ENCODE measurements at regions not wholly inside any gene's neighbourhood (a gene's known extent, or its start where the extent isn't known, plus 50 kb on each side); places are given as distances from the start of the nearest gene placed in this dataset.

GRCh38 chr14:30369502-30370180 lies 189.3 kb upstream of the G2E3 start:
- ATAC-seq, result no peak
- CTCF ChIA-PET, result no interaction called here
- intact Hi-C loops (cut with micrococcal nuclease), result no loop called here
- no peaks in the 10 kb centered on the region for H3K9me3 Mint-ChIP-seq
- no peaks in the 10 kb centered on the region for H3K36me3 Mint-ChIP-seq (ENCODE audit: low read depth)
- TF ChIP-seq CTCF (IDR thresholded peaks at IDR 0.05), result no peak
- POLR2A ChIA-PET, result no interaction called here
- no peaks in the 10 kb centered on the region for H3K4me1 Mint-ChIP-seq (ENCODE audit: low read depth)
- H3K27me3 Mint-ChIP-seq, result peaks cover 4% of the 10 kb centered on the region
- H3K4me3 Mint-ChIP-seq, result no peak overlapping the region
- DNase-seq, result no peak
- no peak overlapping the region for H3K27ac Mint-ChIP-seq

GRCh38 chr14:30373053-30373452 lies 185.9 kb upstream of the G2E3 start:
- intact Hi-C loops (cut with micrococcal nuclease), result no loop called here
- Mint-ChIP-seq H3K27me3 (peaks cover 10% of the 10 kb centered on the region), H3K4me3 (no peak overlapping the region), H3K9me3 (no peaks in the 10 kb centered on the region), H3K27ac (no peak overlapping the region), H3K4me1 (ENCODE audit: low read depth) (no peaks in the 10 kb centered on the region), H3K36me3 (ENCODE audit: low read depth) (no peaks in the 10 kb centered on the region)
- TF ChIP-seq CTCF (IDR thresholded peaks at IDR 0.05), result no peak
- POLR2A ChIA-PET, result no interaction called here
- CTCF ChIA-PET, result interaction anchor here (1.0 to 5.5 kb wide), 2 partner anchors 148 to 160 kb away, joined by 3 to 62 read pairs; no protein-coding TSS in a partner anchor
- ATAC-seq (no peak), DNase-seq (no peak)

GRCh38 chr14:30373526-30373925 lies 185.4 kb upstream of the G2E3 start:
- no peak overlapping the region for H3K27ac Mint-ChIP-seq
- intact Hi-C loops (cut with micrococcal nuclease), result no loop called here
- H3K9me3 Mint-ChIP-seq, result no peaks in the 10 kb centered on the region
- DNase-seq, result no peak
- CTCF ChIA-PET, result interaction anchor here (0.9 to 5.5 kb wide), 4 partner anchors 56 to 160 kb away, joined by 3 to 62 read pairs (median 10); no protein-coding TSS in a partner anchor
- no peaks in the 10 kb centered on the region for H3K4me1 Mint-ChIP-seq (ENCODE audit: low read depth)
- POLR2A ChIA-PET, result no interaction called here
- no peak for ATAC-seq
- H3K27me3 Mint-ChIP-seq, result peaks cover 12% of the 10 kb centered on the region
- H3K4me3 Mint-ChIP-seq, result no peak overlapping the region
- no peaks in the 10 kb centered on the region for H3K36me3 Mint-ChIP-seq (ENCODE audit: low read depth)
- TF ChIP-seq CTCF (IDR thresholded peaks at IDR 0.05), result no peak

GRCh38 chr14:30375296-30375892 lies 183.6 kb upstream of the G2E3 start:
- H3K36me3 Mint-ChIP-seq (ENCODE audit: low read depth), result no peaks in the 10 kb centered on the region
- H3K9me3 Mint-ChIP-seq, result no peaks in the 10 kb centered on the region
- H3K27ac Mint-ChIP-seq, result no peak overlapping the region
- peaks cover 18% of the 10 kb centered on the region for H3K27me3 Mint-ChIP-seq
- ChIA-PET CTCF (interaction anchor here (0.9 to 5.5 kb wide), 13 partner anchors 15 to 171 kb away, joined by 3 to 62 read pairs (median 5); no protein-coding TSS in a partner anchor), POLR2A (interaction anchor here (0.6 kb wide), 1 partner anchor 179 kb away, joined by 3 read pairs; no protein-coding TSS in a partner anchor)
- DNase-seq, result peak; percentile 86
- intact Hi-C loops (cut with micrococcal nuclease), result loop anchor here (1.0 kb wide), 1 partner anchor 147 kb away; no protein-coding TSS in a partner anchor
- no peaks in the 10 kb centered on the region for H3K4me1 Mint-ChIP-seq (ENCODE audit: low read depth)
- TF ChIP-seq CTCF (IDR thresholded peaks at IDR 0.05), result peak; percentile 78
- peak; percentile 100 for ATAC-seq
- no peak overlapping the region for H3K4me3 Mint-ChIP-seq

Data from activated CD8-positive, alpha-beta T cell treated with anti-CD3 and anti-CD28 coated beads for 36 hours (primary cell).